SK-N-SH treated with all-trans-retinoic acid at 6 μM for 48 hours (cell line): ENCODE measurements at regions not wholly inside any gene's neighbourhood (a gene's known extent, or its start where the extent isn't known, plus 50 kb on each side); places are given as distances from the start of the nearest gene placed in this dataset.

Experiments used
- GLIS3 ChIP-seq: fragments of 250-450 bp; sonication (Bioruptor Pico); IDR thresholded peaks from 2 replicates; pipeline ENCODE4 v1.5.0; 2020; ENCODE audit warnings: mild to moderate bottlenecking, moderate library complexity
- ZFP3 ChIP-seq: fragments of 250-450 bp; sonication (Bioruptor Pico); IDR thresholded peaks from 2 replicates; pipeline ENCODE4 v1.5.0; 2020; ENCODE audit warnings: mild to moderate bottlenecking, moderate library complexity
- ZFP30 ChIP-seq: fragments of 450-650 bp; formaldehyde crosslinking; IDR thresholded peaks from 2 replicates; pipeline ENCODE4 v1.5.0; 2022; ENCODE audit warnings: mild to moderate bottlenecking, moderate library complexity
- ZNF8 ChIP-seq: fragments of 450-650 bp; formaldehyde crosslinking; IDR thresholded peaks from 2 replicates; pipeline ENCODE4 v1.5.0; 2020; ENCODE audit warnings: mild to moderate bottlenecking, moderate library complexity

DNA sequence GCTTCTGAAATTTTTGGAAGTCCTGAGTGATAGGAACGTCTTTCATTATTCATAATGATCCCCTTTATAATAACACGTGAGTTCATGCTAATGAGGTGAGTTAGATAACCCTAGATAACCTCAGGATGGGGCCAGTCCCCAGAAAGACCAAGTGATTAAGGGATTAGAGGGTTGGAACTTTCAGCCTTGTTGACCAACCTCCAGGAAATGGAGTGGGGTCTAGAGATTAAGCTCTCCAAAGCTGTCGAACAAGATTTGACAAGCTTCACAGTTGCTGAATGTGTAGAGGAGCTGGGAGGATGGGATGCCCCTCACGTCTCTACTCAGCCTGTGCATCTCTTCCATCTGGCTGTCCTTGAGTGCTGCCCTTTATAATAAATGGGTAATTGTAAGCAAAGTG, 107.1 kb downstream of the ZMAT3 start:
- TF ChIP-seq ZFP30 (CRISPR knock-in tag) (no peak), ZNF8 (CRISPR knock-in tag) (no peak), GLIS3 (CRISPR knock-in tag) (no peak), ZFP3 (CRISPR knock-in tag) (no peak)
